ENCODE measurements at regions not wholly inside any gene's neighbourhood (a gene's known extent, or its start where the extent isn't known, plus 50 kb on each side); places are given as distances from the start of the nearest gene placed in this dataset.

GRCh38 chr16:17658881-17659280 lies 188.1 kb upstream of the XYLT1 start (continued):
- TF ChIP-seq, protein P1, sequence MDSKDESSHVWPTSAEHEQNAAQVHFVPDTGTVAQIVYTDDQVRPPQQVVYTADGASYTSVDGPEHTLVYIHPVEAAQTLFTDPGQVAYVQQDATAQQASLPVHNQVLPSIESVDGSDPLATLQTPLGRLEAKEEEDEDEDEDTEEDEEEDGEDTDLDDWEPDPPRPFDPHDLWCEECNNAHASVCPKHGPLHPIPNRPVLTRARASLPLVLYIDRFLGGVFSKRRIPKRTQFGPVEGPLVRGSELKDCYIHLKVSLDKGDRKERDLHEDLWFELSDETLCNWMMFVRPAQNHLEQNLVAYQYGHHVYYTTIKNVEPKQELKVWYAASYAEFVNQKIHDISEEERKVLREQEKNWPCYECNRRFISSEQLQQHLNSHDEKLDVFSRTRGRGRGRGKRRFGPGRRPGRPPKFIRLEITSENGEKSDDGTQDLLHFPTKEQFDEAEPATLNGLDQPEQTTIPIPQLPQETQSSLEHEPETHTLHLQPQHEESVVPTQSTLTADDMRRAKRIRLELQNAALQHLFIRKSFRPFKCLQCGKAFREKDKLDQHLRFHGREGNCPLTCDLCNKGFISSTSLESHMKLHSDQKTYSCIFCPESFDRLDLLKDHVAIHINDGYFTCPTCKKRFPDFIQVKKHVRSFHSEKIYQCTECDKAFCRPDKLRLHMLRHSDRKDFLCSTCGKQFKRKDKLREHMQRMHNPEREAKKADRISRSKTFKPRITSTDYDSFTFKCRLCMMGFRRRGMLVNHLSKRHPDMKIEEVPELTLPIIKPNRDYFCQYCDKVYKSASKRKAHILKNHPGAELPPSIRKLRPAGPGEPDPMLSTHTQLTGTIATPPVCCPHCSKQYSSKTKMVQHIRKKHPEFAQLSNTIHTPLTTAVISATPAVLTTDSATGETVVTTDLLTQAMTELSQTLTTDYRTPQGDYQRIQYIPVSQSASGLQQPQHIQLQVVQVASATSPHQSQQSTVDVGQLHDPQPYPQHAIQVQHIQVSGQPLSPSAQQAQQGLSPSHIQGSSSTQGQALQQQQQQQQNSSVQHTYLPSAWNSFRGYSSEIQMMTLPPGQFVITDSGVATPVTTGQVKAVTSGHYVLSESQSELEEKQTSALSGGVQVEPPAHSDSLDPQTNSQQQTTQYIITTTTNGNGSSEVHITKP (tag by site-specific recombination; IDR thresholded peaks at IDR 0.05), result no peak

GRCh38 chr16:17657045-17657444 lies 186.3 kb upstream of the XYLT1 start:
- Histone ChIP-seq H3K9me3 (ENCODE audit: control insufficient read depth, insufficient read depth, low read depth, low read length) (no peaks in the 10 kb centered on the region), H3K27ac (ENCODE audit: extremely low read depth, low read depth, low read length) (no peak overlapping the region), H3K4me1 (ENCODE audit: control insufficient read depth, insufficient read depth, low read length) (no peaks in the 10 kb centered on the region), H3K36me3 (ENCODE audit: control insufficient read depth in 2 of 2, insufficient read depth in 1 of 2, low read length in 2 of 2) (no peaks in the 10 kb centered on the region), H3K4me3 (ENCODE audit: low read depth, low read length) (no peak overlapping the region)
- POLR2A ChIA-PET, result no interaction called here
- no peak for TF ChIP-seq YY1 (tag by site-specific recombination; IDR thresholded peaks at IDR 0.05)
- CTCF ChIA-PET, result no interaction called here

DNA sequence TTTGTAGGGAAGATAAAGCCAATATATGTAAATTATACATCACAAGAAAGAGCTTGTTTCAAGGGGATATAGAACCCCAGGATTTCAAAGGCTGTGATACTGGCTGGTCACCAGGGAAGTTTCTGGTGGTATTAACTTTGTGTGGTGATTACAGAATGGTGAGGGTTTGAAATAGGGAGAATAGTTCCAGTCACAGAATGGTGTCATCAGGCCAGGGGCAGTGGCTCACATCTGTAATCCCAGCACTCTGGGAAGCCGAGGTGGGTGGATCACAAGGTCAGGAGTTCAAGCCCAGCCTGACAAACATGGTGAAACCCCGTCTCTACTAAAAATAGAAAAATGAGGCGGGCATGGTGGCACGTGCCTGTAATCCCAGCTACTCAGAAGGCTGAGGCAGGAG lies 183.8 kb upstream of the XYLT1 start:
- TF ChIP-seq ZNF530 (tag by site-specific recombination; IDR thresholded peaks at IDR 0.05; ENCODE audit: low read depth) (no peak), GLIS2 (tag by site-specific recombination; IDR thresholded peaks at IDR 0.05) (no peak), ZNF324 (tag by site-specific recombination; IDR thresholded peaks at IDR 0.05) (no peak), ZNF341 (tag by site-specific recombination; IDR thresholded peaks at IDR 0.05; ENCODE audit: low read depth) (no peak), ZNF175 (tag by site-specific recombination; IDR thresholded peaks at IDR 0.05) (no peak), ZBTB20 (tag by site-specific recombination; IDR thresholded peaks at IDR 0.05) (no peak), ZNF596 (tag by site-specific recombination; IDR thresholded peaks at IDR 0.05) (no peak), ZNF426 (tag by site-specific recombination; IDR thresholded peaks at IDR 0.05) (no peak), SP7 (tag by site-specific recombination; IDR thresholded peaks at IDR 0.05) (no peak), ZNF155 (tag by site-specific recombination; IDR thresholded peaks at IDR 0.05) (no peak), PATZ1 (tag by site-specific recombination; IDR thresholded peaks at IDR 0.05) (no peak), ZXDB (tag by site-specific recombination; IDR thresholded peaks at IDR 0.05) (no peak), ZBTB17 (tag by site-specific recombination; IDR thresholded peaks at IDR 0.05) (no peak), ZNF624 (tag by site-specific recombination; IDR thresholded peaks at IDR 0.05) (no peak), ZNF585B (tag by site-specific recombination; IDR thresholded peaks at IDR 0.05) (no peak), ZNF76 (tag by site-specific recombination; IDR thresholded peaks at IDR 0.05; ENCODE audit: borderline replicate concordance, low read depth) (no peak), ZNF19 (tag by site-specific recombination; IDR thresholded peaks at IDR 0.05; ENCODE audit: low read depth) (no peak)
- TF ChIP-seq, protein P2, sequence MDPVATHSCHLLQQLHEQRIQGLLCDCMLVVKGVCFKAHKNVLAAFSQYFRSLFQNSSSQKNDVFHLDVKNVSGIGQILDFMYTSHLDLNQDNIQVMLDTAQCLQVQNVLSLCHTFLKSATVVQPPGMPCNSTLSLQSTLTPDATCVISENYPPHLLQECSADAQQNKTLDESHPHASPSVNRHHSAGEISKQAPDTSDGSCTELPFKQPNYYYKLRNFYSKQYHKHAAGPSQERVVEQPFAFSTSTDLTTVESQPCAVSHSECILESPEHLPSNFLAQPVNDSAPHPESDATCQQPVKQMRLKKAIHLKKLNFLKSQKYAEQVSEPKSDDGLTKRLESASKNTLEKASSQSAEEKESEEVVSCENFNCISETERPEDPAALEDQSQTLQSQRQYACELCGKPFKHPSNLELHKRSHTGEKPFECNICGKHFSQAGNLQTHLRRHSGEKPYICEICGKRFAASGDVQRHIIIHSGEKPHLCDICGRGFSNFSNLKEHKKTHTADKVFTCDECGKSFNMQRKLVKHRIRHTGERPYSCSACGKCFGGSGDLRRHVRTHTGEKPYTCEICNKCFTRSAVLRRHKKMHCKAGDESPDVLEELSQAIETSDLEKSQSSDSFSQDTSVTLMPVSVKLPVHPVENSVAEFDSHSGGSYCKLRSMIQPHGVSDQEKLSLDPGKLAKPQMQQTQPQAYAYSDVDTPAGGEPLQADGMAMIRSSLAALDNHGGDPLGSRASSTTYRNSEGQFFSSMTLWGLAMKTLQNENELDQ (tag by site-specific recombination; IDR thresholded peaks at IDR 0.05; ENCODE audit: low read depth), result no peak
- TF ChIP-seq, protein P3, sequence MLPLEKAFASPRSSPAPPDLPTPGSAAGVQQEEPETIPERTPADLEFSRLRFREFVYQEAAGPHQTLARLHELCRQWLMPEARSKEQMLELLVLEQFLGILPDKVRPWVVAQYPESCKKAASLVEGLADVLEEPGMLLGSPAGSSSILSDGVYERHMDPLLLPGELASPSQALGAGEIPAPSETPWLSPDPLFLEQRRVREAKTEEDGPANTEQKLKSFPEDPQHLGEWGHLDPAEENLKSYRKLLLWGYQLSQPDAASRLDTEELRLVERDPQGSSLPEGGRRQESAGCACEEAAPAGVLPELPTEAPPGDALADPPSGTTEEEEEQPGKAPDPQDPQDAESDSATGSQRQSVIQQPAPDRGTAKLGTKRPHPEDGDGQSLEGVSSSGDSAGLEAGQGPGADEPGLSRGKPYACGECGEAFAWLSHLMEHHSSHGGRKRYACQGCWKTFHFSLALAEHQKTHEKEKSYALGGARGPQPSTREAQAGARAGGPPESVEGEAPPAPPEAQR (tag by site-specific recombination; IDR thresholded peaks at IDR 0.05), result no peak
- Histone ChIP-seq H3K9me3 (ENCODE audit: control insufficient read depth, insufficient read depth, low read depth, low read length) (no peaks in the 10 kb centered on the region), H3K4me3 (ENCODE audit: low read depth, low read length) (no peak overlapping the region), H3K27ac (ENCODE audit: extremely low read depth, low read depth, low read length) (no peak overlapping the region), H3K4me1 (ENCODE audit: control insufficient read depth, insufficient read depth, low read length) (no peaks in the 10 kb centered on the region), H3K36me3 (ENCODE audit: control insufficient read depth in 2 of 2, insufficient read depth in 1 of 2, low read length in 2 of 2) (no peaks in the 10 kb centered on the region)
- ChIA-PET POLR2A (no interaction called here), CTCF (no interaction called here)
